GM19023 (cell line): ENCODE measurements at regions not wholly inside any gene's neighbourhood (a gene's known extent, or its start where the extent isn't known, plus 50 kb on each side); places are given as distances from the start of the nearest gene placed in this dataset.
A peak's percentile ranks its signal among the peaks of the same experiment; 100 is the strongest.
"Not testable (repeated sequence)": the region's sequence is repeated elsewhere in the genome, so short reads cannot be mapped to it uniquely, and the experiment has no call there.

Source experiments
- ATAC-seq: cut with Tn5 transposase; IDR thresholded peaks from one replicate; pipeline ENCODE4 v1.9.1; 2021; ENCODE audit warnings: mild to moderate bottlenecking, moderate library complexity; ENCODE audit not compliant: unreplicated experiment

GRCh38 chrX:65451663-65452062, 82.9 kb downstream of the LAS1L start:
- ATAC-seq: peak; percentile 76

- ATAC-seq: no peak
These were observed 114.4 kb downstream of the LAS1L start for GRCh38 chrX:65420154-65420553.

- ATAC-seq: not testable (repeated sequence)
These were observed 126.9 kb downstream of the LAS1L start for GRCh38 chrX:65407662-65408061.

- no peak for ATAC-seq
These were observed 127.4 kb downstream of the LAS1L start for GRCh38 chrX:65407157-65407626.

GRCh38 chrX:65406532-65406931, 128.1 kb downstream of the LAS1L start:
- no peak for ATAC-seq

- no peak for ATAC-seq
These were observed 142.3 kb downstream of the LAS1L start for GRCh38 chrX:65392284-65392683.

GRCh38 chrX:65389120-65389519, 145.5 kb downstream of the LAS1L start:
- ATAC-seq: not testable (repeated sequence)
